HG02571 (cell line): ENCODE measurements at regions not wholly inside any gene's neighbourhood (a gene's known extent, or its start where the extent isn't known, plus 50 kb on each side); places are given as distances from the start of the nearest gene placed in this dataset.

ENCODE experiments used
- ATAC-seq: cut with Tn5 transposase; IDR thresholded peaks from one replicate; pipeline ENCODE4 v1.9.1; 2021; ENCODE audit warnings: mild to moderate bottlenecking, moderate library complexity; ENCODE audit not compliant: unreplicated experiment

DNA sequence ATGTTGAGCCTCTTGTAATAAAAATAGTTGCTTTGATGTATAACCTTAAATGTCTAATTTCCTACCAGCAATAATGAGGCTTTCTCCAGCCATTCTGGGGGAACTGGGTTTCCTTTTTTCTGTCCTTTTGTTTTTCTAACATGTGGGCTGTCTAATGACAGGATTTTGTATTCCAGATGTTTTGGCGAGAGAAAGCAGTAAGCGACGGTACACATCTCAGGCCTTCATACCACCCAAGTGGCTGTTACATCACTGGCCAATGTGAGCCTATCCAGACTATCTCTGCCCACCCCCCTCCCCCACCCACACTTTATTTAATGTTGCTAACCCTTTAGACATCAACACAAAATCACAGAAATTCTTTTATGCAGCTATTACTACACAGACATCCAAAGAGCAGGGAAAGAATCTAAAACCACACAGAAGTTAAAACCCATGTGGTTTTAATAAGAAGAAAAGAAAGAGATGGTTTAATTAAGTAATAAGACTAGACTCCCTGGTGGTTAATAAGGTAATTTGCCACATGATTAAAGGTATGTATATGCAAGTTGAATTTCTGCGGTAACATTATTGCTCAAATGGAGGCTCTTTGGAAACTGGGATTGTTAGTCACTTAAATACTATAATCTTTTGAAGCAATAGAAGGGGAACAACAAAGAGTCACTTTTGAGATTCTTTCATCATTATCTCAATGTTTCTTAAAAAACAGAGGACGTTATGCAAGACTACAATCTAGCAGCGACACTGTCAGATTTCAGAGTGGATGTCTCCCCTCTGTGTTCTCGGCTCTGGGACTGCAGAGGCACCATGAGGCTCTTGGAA is 365.1 kb downstream of the ENC1 start:
- ATAC-seq = no peak

DNA sequence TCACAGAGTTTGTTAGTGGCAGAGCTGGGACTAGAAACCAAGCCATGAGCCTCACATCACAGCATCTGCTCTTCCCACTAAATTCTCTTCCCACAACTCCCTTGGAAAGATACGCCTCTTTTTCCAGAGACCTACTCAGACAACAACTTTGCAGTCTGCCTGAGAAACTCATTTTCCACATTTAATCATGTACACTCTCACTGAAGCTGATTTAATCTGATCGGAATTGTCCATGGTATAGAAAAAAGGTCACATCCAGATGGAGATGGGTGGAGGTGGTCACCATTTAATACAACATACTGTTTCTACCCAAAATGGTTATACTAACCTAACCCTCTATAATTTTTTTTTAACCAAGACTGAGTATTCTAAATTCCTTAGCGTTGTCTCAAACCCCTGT is 366.2 kb downstream of the ENC1 start:
- ATAC-seq = no peak

GRCh38 chr5:74272831-74273451 is 367.6 kb downstream of the ENC1 start:
- no peak for ATAC-seq

DNA sequence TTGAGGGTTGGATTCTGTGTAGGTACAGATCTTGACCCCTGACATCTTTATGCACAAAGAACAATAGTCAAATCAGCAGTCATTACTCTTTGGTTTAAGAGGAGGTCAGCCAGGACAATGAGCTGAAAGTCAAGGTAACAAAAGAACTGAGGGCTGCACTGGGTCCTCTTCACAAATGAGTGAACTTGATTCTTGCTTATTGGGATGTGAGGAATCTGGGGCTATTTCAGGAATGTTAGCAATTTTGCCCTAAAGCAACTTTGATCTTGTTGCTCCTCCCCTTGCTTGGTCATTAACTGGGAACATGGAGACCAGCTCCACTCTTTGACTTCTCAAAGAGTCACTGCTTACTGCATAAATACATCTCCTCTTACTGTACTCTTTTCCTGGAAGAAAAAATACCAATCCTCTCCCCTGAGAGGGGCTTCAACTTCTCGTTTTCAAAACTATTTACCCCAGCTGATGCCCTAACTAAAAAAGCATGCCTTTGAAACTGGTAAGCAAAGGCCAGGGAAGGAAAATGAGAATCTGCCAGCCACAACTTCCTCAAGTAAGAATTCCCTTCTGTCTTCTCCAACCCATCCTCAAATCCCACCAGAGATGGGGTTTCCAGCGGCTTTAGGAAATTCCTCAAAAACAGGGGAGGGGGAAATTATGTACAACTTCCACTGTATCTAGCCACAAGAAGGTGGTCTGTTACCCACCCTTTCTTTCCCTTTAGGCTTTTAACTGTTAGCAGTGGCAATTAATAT is 368.3 kb downstream of the ENC1 start:
- ATAC-seq = no peak

DNA sequence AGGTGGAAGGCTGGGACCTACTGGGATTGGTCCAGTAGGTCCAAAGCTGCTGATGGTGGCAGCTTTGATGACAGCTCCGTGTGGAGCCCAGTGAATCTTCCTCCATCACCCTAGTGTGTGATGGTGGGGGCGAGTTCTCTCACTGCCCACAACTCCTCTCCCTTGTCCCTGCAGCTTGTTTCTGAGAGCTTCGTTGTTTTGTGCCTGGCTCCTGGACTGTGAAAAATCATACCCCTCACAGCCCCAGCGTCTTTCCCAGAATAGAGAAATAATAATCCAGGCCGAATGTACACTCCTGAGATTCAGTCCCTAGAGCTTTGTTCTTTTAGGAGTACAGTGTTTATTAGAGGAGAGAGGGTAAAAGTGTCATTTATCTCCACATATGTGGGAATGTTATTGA is 372.2 kb downstream of the ENC1 start:
- no peak for ATAC-seq

GRCh38 chr5:74266836-74267235 is 373.7 kb downstream of the ENC1 start:
- no peak for ATAC-seq

GRCh38 chr5:74266132-74266531 is 374.4 kb downstream of the ENC1 start:
- no peak for ATAC-seq

GRCh38 chr5:74262544-74263207 is 377.9 kb downstream of the ENC1 start:
- ATAC-seq = no peak

- no peak for ATAC-seq
These were observed 378.7 kb downstream of the ENC1 start for GRCh38 chr5:74261866-74262265.

GRCh38 chr5:74261421-74261820 is 379.1 kb downstream of the ENC1 start:
- no peak for ATAC-seq

DNA sequence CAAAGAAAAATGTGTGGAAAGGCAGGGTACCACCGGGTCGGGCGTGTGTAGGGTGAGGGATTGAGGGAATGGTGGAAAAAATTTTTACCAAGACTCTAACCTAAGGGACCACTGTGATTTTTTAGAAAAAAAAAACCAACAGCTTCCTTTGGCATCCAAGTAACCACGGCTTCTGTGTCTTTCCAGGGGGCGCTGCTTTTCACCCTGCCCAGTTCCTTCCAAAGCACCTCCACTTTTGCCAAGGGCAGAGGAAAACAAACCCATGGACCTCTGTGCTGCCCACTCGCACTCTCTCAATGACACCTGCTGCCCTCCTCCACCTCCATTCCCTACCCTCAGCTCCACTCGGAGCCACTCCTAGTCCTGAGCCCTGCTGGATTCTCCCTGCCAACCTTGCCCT is 381.0 kb downstream of the ENC1 start:
- no peak for ATAC-seq

- ATAC-seq = no peak
These were observed 382.2 kb downstream of the ENC1 start for GRCh38 chr5:74258314-74258665.

GRCh38 chr5:74257645-74258313 is 382.7 kb downstream of the ENC1 start:
- ATAC-seq = no peak

GRCh38 chr5:74257060-74257527 is 383.4 kb downstream of the ENC1 start:
- ATAC-seq = no peak

- no peak for ATAC-seq
These were observed 384.7 kb downstream of the ENC1 start for GRCh38 chr5:74255692-74256392.

GRCh38 chr5:74254257-74254656 is 386.3 kb downstream of the ENC1 start:
- no peak for ATAC-seq

DNA sequence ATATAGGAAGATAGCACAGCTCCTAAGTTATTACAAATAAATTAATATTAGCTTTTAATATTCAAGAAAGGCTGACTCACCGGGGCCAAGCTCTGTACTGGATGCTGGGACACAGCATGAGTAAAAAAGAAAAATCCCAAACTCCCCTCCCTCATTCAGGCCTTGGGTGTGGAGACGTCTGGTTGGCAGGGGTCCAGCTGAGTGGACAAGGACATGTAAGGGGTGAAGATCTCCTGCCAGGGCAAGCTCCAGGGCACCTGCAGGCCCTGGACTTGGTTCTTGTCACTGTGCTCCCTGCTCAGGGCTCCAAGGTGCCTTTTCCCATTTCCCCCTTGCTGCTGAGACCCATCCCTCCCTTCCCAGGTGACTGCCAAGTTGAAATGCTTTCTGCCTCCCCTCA is 388.5 kb downstream of the ENC1 start:
- ATAC-seq = no peak

GRCh38 chr5:74251141-74252035 is 389.1 kb downstream of the ENC1 start:
- no peak for ATAC-seq
